Panc1 (cell line): ENCODE measurements at regions not wholly inside any gene's neighbourhood (a gene's known extent, or its start where the extent isn't known, plus 50 kb on each side); places are given as distances from the start of the nearest gene placed in this dataset.

ENCODE experiments used
- ATAC-seq: fragments of 200-7000 bp; cut with Tn5 transposase; 2 replicates; pipeline ENCODE4 v1.9.1; 2020; ENCODE audit warnings: mild to moderate bottlenecking, moderate library complexity
- BruUV-seq: library from RNA; stranded (reverse); fragments of 400-500 nt; replicated peaks from 2 replicates; lab custom pipeline; 2021; lab: Mats Ljungman, UMichigan
- CTCF ChIA-PET: fragments of 300-600 bp; sonication (Branson Sonifier 250); formaldehyde crosslinking; loops from one replicate; lab custom pipeline; 2022; ENCODE audit warnings: antibody characterized with exemption; lab: Charles Lee
- POLR2A ChIA-PET: fragments of 300-600 bp; sonication (Branson Sonifier 250); formaldehyde crosslinking; loops from one replicate; lab custom pipeline; 2022; ENCODE audit warnings: antibody characterized with exemption; lab: Charles Lee
- DNase-seq: peaks from one replicate; pipeline ENCODE4 v3.0.0-alpha.2; 2010; ENCODE audit warnings: low read depth, low spot score
- H3K27ac ChIP-seq: 2 replicates; pipeline ENCODE4 v1.5.1; 2011; ENCODE audit warnings: mild to moderate bottlenecking, low read length, inconsistent platforms
- H3K27me3 ChIP-seq: fragments of 200-500 bp; sonication (Bioruptor generic); 2 replicates; pipeline ENCODE4 v1.6.0; 2014; ENCODE audit warnings: low read length, inconsistent platforms; ENCODE audit not compliant: control insufficient read depth, insufficient read depth
- H3K36me3 ChIP-seq: fragments of 200-500 bp; sonication (Bioruptor generic); 2 replicates; pipeline ENCODE4 v1.5.1; 2014; ENCODE audit warnings: inconsistent platforms, mild to moderate bottlenecking, low read length, moderate library complexity; ENCODE audit not compliant: control insufficient read depth, insufficient read depth
- H3K4me1 ChIP-seq: 2 replicates; pipeline ENCODE4 v1.5.1; 2011; ENCODE audit warnings: inconsistent platforms, mild to moderate bottlenecking, low read length, moderate library complexity; ENCODE audit not compliant: control insufficient read depth, insufficient read depth
- H3K4me3 ChIP-seq, 2 experiments: 2 replicates each; pipeline ENCODE4 v1.5.1; 2011 to 2012; ENCODE audit warnings: low read depth in 2 of 2, low read length in 2 of 2, mild to moderate bottlenecking in 2 of 2, inconsistent platforms in 1 of 2, moderate library complexity in 1 of 2
- H3K9me3 ChIP-seq: fragments of 200-500 bp; sonication (Bioruptor generic); 2 replicates; pipeline ENCODE4 v1.5.1; 2014; ENCODE audit warnings: low read depth, mild to moderate bottlenecking, inconsistent platforms, low read length, moderate library complexity; ENCODE audit not compliant: control insufficient read depth, insufficient read depth
- POLR2AphosphoS5 ChIP-seq: IDR thresholded peaks from 2 replicates; pipeline ENCODE4 v1.6.1; 2012; ENCODE audit warnings: mild to moderate bottlenecking, low read depth, low read length, moderate library complexity
- SIN3A ChIP-seq: IDR thresholded peaks from 2 replicates; pipeline ENCODE4 v1.6.1; 2012; ENCODE audit warnings: low read depth, mild to moderate bottlenecking, low read length, moderate library complexity, borderline replicate concordance; ENCODE audit not compliant: insufficient read depth
- TCF7L2 ChIP-seq: IDR thresholded peaks from 2 replicates; pipeline ENCODE4 v1.6.1; 2011; ENCODE audit warnings: mild to moderate bottlenecking, low read depth, low read length, inconsistent platforms
- in situ Hi-C: cut with HindIII; loops from 2 replicates; pipeline ENCODE4 v1.10.0; 2016; ENCODE audit warnings: low sequenced_read_pairs, low pct_unique_long_range_greater_than_20kb
- intact Hi-C: fragments of 100-400 bp; cut with micrococcal nuclease; formaldehyde crosslinking; loops from one replicate; pipeline ENCODE4 v1.10.0; 2022; ENCODE audit not compliant: unreplicated experiment
- TF ChIP-seq, protein P1 (sequence below): fragments of 450-650 bp; IDR thresholded peaks from 2 replicates; pipeline ENCODE4 v1.5.1; 2017; ENCODE audit warnings: mild to moderate bottlenecking
- TF ChIP-seq, protein P2 (sequence below), 2 experiments: IDR thresholded peaks; 2 replicates each; pipeline ENCODE4 v1.6.1; 2011 to 2012; ENCODE audit warnings: low read depth in 2 of 2, control low read depth in 1 of 2, low read length in 1 of 2, mild to moderate bottlenecking in 1 of 2, moderate library complexity in 1 of 2; ENCODE audit not compliant: insufficient read depth in 1 of 2

DNA sequence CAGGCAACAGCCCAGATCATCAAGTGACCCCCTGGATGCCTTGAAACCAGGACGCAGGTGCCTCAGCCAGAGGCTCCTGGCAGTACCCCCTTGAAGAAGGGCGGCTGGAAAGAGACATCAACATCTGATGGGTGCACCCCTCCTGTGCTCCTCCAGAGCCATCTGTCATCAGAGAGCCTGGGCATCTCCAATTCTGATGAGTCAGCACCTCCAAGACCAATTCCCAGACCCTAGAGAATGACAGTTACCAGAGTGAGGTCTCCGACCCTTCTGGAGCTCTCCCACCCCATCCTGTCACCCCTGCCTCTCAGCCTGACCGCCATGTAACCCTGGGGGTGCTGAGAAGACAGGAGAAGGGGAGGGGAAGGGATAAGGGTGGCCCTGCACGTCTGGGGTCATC is 433.7 kb downstream of the SOX9 start:
- Histone ChIP-seq H3K27me3 (no peaks in the 10 kb centered on the region), H3K4me3 (no peak overlapping the region), H3K27ac (no peak overlapping the region), H3K9me3 (no peaks in the 10 kb centered on the region), H3K4me1 (peaks cover 40% of the 10 kb centered on the region), H3K36me3 (no peaks in the 10 kb centered on the region)
- ChIA-PET CTCF (interaction anchor here (0.6 to 0.7 kb wide), 2 partner anchors 434 to 605 kb away, joined by 3 read pairs; partner anchors contain the start of gene SOX9), POLR2A (no interaction called here)
- intact Hi-C loops: no loop called here
- no peak for DNase-seq
- ATAC-seq: no peak
- TF ChIP-seq, protein P1, sequence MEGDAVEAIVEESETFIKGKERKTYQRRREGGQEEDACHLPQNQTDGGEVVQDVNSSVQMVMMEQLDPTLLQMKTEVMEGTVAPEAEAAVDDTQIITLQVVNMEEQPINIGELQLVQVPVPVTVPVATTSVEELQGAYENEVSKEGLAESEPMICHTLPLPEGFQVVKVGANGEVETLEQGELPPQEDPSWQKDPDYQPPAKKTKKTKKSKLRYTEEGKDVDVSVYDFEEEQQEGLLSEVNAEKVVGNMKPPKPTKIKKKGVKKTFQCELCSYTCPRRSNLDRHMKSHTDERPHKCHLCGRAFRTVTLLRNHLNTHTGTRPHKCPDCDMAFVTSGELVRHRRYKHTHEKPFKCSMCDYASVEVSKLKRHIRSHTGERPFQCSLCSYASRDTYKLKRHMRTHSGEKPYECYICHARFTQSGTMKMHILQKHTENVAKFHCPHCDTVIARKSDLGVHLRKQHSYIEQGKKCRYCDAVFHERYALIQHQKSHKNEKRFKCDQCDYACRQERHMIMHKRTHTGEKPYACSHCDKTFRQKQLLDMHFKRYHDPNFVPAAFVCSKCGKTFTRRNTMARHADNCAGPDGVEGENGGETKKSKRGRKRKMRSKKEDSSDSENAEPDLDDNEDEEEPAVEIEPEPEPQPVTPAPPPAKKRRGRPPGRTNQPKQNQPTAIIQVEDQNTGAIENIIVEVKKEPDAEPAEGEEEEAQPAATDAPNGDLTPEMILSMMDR: no peak
- TF ChIP-seq TCF7L2 (no peak), POLR2AphosphoS5 (no peak), SIN3A (no peak)
- TF ChIP-seq, protein P2, sequence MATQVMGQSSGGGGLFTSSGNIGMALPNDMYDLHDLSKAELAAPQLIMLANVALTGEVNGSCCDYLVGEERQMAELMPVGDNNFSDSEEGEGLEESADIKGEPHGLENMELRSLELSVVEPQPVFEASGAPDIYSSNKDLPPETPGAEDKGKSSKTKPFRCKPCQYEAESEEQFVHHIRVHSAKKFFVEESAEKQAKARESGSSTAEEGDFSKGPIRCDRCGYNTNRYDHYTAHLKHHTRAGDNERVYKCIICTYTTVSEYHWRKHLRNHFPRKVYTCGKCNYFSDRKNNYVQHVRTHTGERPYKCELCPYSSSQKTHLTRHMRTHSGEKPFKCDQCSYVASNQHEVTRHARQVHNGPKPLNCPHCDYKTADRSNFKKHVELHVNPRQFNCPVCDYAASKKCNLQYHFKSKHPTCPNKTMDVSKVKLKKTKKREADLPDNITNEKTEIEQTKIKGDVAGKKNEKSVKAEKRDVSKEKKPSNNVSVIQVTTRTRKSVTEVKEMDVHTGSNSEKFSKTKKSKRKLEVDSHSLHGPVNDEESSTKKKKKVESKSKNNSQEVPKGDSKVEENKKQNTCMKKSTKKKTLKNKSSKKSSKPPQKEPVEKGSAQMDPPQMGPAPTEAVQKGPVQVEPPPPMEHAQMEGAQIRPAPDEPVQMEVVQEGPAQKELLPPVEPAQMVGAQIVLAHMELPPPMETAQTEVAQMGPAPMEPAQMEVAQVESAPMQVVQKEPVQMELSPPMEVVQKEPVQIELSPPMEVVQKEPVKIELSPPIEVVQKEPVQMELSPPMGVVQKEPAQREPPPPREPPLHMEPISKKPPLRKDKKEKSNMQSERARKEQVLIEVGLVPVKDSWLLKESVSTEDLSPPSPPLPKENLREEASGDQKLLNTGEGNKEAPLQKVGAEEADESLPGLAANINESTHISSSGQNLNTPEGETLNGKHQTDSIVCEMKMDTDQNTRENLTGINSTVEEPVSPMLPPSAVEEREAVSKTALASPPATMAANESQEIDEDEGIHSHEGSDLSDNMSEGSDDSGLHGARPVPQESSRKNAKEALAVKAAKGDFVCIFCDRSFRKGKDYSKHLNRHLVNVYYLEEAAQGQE (IDR thresholded peaks at IDR 0.05; ENCODE audit: insufficient read depth in 1 of 2, low read depth in 2 of 2, low read length in 1 of 2): no peak
- in situ Hi-C loops: no loop called here
- BruUV-seq: no TSS peak

- Histone ChIP-seq H3K27me3 (no peaks in the 10 kb centered on the region), H3K36me3 (no peaks in the 10 kb centered on the region), H3K27ac (no peak overlapping the region), H3K4me3 (no peak overlapping the region), H3K4me1 (peaks cover 46% of the 10 kb centered on the region), H3K9me3 (no peaks in the 10 kb centered on the region)
- TF ChIP-seq POLR2AphosphoS5 (no peak), TCF7L2 (no peak), SIN3A (no peak)
- TF ChIP-seq, protein P2 (IDR thresholded peaks at IDR 0.05; ENCODE audit: insufficient read depth in 1 of 2, low read depth in 2 of 2, low read length in 1 of 2): no peak
- TF ChIP-seq, protein P1: no peak
- no TSS peak for BruUV-seq
- ChIA-PET CTCF (interaction anchor here (0.6 kb wide), 1 partner anchor 434 kb away, joined by 3 read pairs; the partner anchor contains the start of gene SOX9), POLR2A (no interaction called here)
- in situ Hi-C loops: no loop called here
- DNase-seq (no peak), ATAC-seq (no peak)
- intact Hi-C loops: loop anchor here (5.0 kb wide), 1 partner anchor 632 kb away; no protein-coding TSS in a partner anchor
Measured at GRCh38 chr17:72555052-72555451, 434.2 kb downstream of the SOX9 start.
